Thyroid gland (tissue), 4 donors: ENCODE measurements at regions not wholly inside any gene's neighbourhood (a gene's known extent, or its start where the extent isn't known, plus 50 kb on each side); places are given as distances from the start of the nearest gene placed in this dataset.

Experiments
- CTCF ChIP-seq, 6 experiments: fragments of 200-600 bp in 3 of 6; fragments of 450-650 bp in 3 of 6; sonication (generic) in 3 of 6; IDR thresholded peaks; one replicate each; pipeline ENCODE4 v1.5.1; 2016 to 2019; ENCODE audit warnings: antibody characterized with exemption in 6 of 6, mild to moderate bottlenecking in 2 of 6, inconsistent platforms in 1 of 6, moderate library complexity in 1 of 6
- POLR2A ChIP-seq, 2 donors: fragments of 450-650 bp; IDR thresholded peaks; one replicate each; pipeline ENCODE4 v1.6.1; 2017; ENCODE audit warnings: antibody characterized with exemption in 2 of 2, mild to moderate bottlenecking in 2 of 2, moderate library complexity in 1 of 2

DNA sequence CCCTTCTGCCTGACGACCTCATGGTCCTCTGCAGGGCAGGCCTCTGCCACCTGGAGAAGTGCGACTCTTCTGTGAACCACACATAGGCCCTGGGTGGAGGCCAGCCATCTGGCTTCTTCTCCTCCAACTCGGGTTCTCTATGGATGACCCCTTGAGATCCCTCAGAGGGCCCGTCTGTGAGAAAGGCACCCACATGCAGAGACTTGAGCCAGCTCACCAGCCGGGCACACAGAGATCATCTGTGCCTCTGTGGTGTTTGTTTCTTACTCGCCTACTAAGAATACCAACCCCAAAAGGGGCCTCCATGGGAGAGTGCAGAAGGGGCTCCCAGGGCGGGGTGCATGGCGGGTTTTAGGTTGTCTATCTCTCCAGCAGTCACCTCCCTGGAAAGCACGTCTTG lies 176.5 kb upstream of the SALL3 start:
- TF ChIP-seq CTCF (IDR thresholded peaks at IDR 0.05): no peak
- TF ChIP-seq POLR2A (IDR thresholded peaks at IDR 0.05): no peak
